ENCODE measurements at regions not wholly inside any gene's neighbourhood (a gene's known extent, or its start where the extent isn't known, plus 50 kb on each side); places are given as distances from the start of the nearest gene placed in this dataset.

DNA sequence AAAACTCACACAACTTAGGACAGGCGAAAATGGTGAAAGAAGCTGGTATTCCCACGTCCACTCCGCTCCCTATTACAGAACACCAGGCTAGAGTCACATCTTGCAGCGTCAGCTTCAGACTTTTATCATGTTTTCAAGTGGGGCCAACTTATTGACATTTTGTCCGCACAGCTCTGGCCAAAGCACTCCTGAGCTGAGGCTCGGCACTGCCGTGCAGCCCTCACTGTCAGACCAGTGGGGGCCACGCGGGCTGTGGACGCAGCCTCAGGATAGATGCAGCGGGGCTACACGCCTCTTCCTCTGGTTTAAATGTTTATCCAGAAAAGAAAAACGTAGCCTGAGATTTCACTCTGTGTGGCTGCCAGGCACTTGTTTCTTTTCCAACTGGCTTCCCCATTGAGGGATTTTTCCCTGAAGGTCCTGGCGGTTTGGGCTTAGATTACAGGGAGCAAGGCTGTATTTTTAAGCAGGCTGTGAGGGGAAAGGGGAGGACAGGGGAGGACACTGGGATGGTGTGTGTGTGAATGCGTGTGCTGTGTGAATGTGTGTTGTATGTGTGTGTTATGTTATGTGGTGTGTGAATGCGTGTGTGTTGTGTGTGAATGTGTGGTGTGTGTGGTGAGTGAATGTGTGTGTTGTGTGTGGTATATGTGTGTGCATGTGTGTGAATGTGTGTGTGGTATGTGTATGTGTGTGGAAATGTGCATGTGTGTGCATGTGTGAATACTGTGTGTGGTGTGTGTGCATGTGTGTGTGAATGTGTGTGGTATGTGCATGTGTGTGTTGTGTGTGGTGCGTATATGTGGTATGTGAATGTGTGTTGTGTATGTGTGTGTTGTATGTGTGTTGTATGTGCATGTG is 267.6 kb downstream of the DCDC2C start:
- H4K20me1 ChIP-seq (ENCODE audit: insufficient read depth): no peaks in the 10 kb centered on the region
- H3F3A ChIP-seq (ENCODE audit: insufficient read depth): no peaks in the 10 kb centered on the region
- no peaks in the 10 kb centered on the region for H3K36me3 ChIP-seq (ENCODE audit: low read depth)
- TF ChIP-seq EZH2phosphoT487 (IDR thresholded peaks at IDR 0.05; ENCODE audit: insufficient read depth, low read depth) (no peak), EZH2 (IDR thresholded peaks at IDR 0.05; ENCODE audit: insufficient read depth, poor library complexity, severe bottlenecking) (no peak)
- H2AFZ ChIP-seq: no peak overlapping the region
- no peak overlapping the region for H3K27ac ChIP-seq
- no peak overlapping the region for H3K4me2 ChIP-seq (ENCODE audit: unreplicated experiment)
- H3K9me2 ChIP-seq (ENCODE audit: insufficient read depth): no peaks in the 10 kb centered on the region
- no peaks in the 10 kb centered on the region for H3K79me2 ChIP-seq (ENCODE audit: insufficient read depth)
- no peak for DNase-seq
- in situ Hi-C loops (cut with MboI): no loop called here
- WGBS, 2 experiments (ENCODE audit: low coverage in 1 of 2, low lambda C conversion rate in 2 of 2, missing lambda C conversion rate in 2 of 2): 32 to 34% methylated on average over 17 of the region's 17 CpGs
- no peaks in the 10 kb centered on the region for H3K4me1 ChIP-seq (ENCODE audit: insufficient read depth)
- H3K9me3 ChIP-seq (ENCODE audit: low read depth): no peaks in the 10 kb centered on the region
- H3K9ac ChIP-seq: no peak overlapping the region
- no peaks in the 10 kb centered on the region for H3K27me3 ChIP-seq (replicated peaks; ENCODE audit: insufficient read depth)
- no peak overlapping the region for H3K4me3 ChIP-seq

DNA sequence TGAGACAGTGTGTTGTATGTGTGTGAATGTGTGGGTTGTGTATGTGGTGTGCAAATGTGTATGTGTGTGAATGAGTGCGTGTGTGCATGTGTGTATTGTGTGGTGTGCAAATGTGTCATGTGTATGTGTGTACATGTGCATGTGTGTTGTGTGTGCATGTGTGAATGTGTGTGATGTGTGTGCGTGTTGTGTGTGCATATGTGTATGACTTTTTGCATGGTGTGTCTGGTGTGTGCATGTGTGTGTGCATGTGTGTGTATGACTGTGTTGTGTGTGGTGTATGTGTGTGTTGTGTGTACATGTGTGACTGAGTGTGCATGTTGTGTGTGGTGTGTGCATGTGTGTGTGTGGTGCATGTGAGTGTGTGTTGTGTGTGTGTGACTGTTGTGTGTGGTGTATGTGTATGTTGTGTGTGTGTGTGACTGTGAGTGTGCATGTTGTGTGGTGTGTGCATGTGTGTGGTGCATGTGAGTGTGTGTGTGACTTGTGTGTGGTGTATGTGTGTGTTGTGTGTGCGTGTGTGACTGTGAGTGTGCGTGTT is 268.3 kb downstream of the DCDC2C start:
- Histone ChIP-seq H3K4me3 (no peak overlapping the region), H3K9me3 (ENCODE audit: low read depth) (no peaks in the 10 kb centered on the region), H3F3A (ENCODE audit: insufficient read depth) (no peaks in the 10 kb centered on the region), H3K4me1 (ENCODE audit: insufficient read depth) (no peaks in the 10 kb centered on the region), H3K27ac (no peak overlapping the region), H3K4me2 (ENCODE audit: unreplicated experiment) (no peak overlapping the region), H3K9me2 (ENCODE audit: insufficient read depth) (no peaks in the 10 kb centered on the region), H3K9ac (no peak overlapping the region), H2AFZ (no peak overlapping the region), H4K20me1 (ENCODE audit: insufficient read depth) (no peaks in the 10 kb centered on the region), H3K79me2 (ENCODE audit: insufficient read depth) (no peaks in the 10 kb centered on the region), H3K27me3 (replicated peaks; ENCODE audit: insufficient read depth) (no peaks in the 10 kb centered on the region), H3K36me3 (ENCODE audit: low read depth) (no peaks in the 10 kb centered on the region)
- no peak for DNase-seq
- no peak for TF ChIP-seq EZH2 (IDR thresholded peaks at IDR 0.05; ENCODE audit: insufficient read depth, poor library complexity, severe bottlenecking)
- no peak for TF ChIP-seq EZH2phosphoT487 (IDR thresholded peaks at IDR 0.05; ENCODE audit: insufficient read depth, low read depth)
- in situ Hi-C loops (cut with MboI): no loop called here
- 68 to 84% methylated on average over 4 of the region's 4 CpGs for WGBS, 2 experiments (ENCODE audit: low coverage in 1 of 2, low lambda C conversion rate in 2 of 2, missing lambda C conversion rate in 2 of 2)

GRCh38 chr2:3972377-3972776 is 269.0 kb downstream of the DCDC2C start:
- Histone ChIP-seq H2AFZ (no peak overlapping the region), H4K20me1 (ENCODE audit: insufficient read depth) (no peaks in the 10 kb centered on the region), H3K4me3 (no peak overlapping the region), H3K9ac (no peak overlapping the region), H3F3A (ENCODE audit: insufficient read depth) (no peaks in the 10 kb centered on the region), H3K9me2 (ENCODE audit: insufficient read depth) (no peaks in the 10 kb centered on the region), H3K27me3 (replicated peaks; ENCODE audit: insufficient read depth) (no peaks in the 10 kb centered on the region), H3K4me2 (ENCODE audit: unreplicated experiment) (no peak overlapping the region), H3K4me1 (ENCODE audit: insufficient read depth) (no peaks in the 10 kb centered on the region), H3K36me3 (ENCODE audit: low read depth) (no peaks in the 10 kb centered on the region), H3K27ac (no peak overlapping the region), H3K9me3 (ENCODE audit: low read depth) (no peaks in the 10 kb centered on the region), H3K79me2 (ENCODE audit: insufficient read depth) (no peaks in the 10 kb centered on the region)
- no peak for DNase-seq
- TF ChIP-seq EZH2phosphoT487 (IDR thresholded peaks at IDR 0.05; ENCODE audit: insufficient read depth, low read depth) (no peak), EZH2 (IDR thresholded peaks at IDR 0.05; ENCODE audit: insufficient read depth, poor library complexity, severe bottlenecking) (no peak)
- 35 to 38% methylated on average over 9 of the region's 9 CpGs for WGBS, 2 experiments (ENCODE audit: low coverage in 1 of 2, low lambda C conversion rate in 2 of 2, missing lambda C conversion rate in 2 of 2)
- in situ Hi-C loops (cut with MboI): no loop called here

DNA sequence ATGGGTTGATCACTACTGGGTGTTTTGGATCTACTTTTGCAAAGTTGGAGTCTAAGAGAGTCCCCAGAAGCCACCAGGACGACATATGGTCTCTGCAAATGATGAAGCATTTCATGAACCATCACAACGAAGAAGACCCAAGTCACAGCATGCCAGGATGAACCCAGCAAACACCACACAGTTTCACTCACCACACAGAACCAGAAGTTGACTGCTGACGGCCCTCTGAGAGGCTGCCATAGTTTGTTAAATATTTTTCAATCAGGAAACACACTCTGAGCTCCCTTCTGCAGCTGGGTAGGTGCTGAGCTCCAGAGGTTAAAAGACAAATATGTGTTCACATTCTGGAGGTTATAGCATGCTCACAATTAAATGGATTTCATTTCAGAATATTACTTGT is 271.4 kb downstream of the DCDC2C start:
- WGBS, 2 experiments (ENCODE audit: low coverage in 1 of 2, low lambda C conversion rate in 2 of 2, missing lambda C conversion rate in 2 of 2): 7 to 12% methylated on average over 3 of the region's 3 CpGs
- Histone ChIP-seq H3K9me2 (ENCODE audit: insufficient read depth) (no peaks in the 10 kb centered on the region), H3K36me3 (ENCODE audit: low read depth) (no peaks in the 10 kb centered on the region), H3K27ac (no peak overlapping the region), H2AFZ (no peak overlapping the region), H3K79me2 (ENCODE audit: insufficient read depth) (no peaks in the 10 kb centered on the region), H3K9ac (no peak overlapping the region), H3K4me1 (ENCODE audit: insufficient read depth) (no peaks in the 10 kb centered on the region), H3K9me3 (ENCODE audit: low read depth) (no peaks in the 10 kb centered on the region), H3K27me3 (replicated peaks; ENCODE audit: insufficient read depth) (no peaks in the 10 kb centered on the region), H3F3A (ENCODE audit: insufficient read depth) (no peaks in the 10 kb centered on the region), H3K4me3 (no peak overlapping the region), H3K4me2 (ENCODE audit: unreplicated experiment) (no peak overlapping the region), H4K20me1 (ENCODE audit: insufficient read depth) (no peaks in the 10 kb centered on the region)
- in situ Hi-C loops (cut with MboI): no loop called here
- TF ChIP-seq EZH2 (IDR thresholded peaks at IDR 0.05; ENCODE audit: insufficient read depth, poor library complexity, severe bottlenecking) (no peak), EZH2phosphoT487 (IDR thresholded peaks at IDR 0.05; ENCODE audit: insufficient read depth, low read depth) (no peak)
- no peak for DNase-seq

Measured in GM23248 (cell line).